ENCODE measurements at regions not wholly inside any gene's neighbourhood (a gene's known extent, or its start where the extent isn't known, plus 50 kb on each side); places are given as distances from the start of the nearest gene placed in this dataset.

- DNase-seq: no peak
Measured at GRCh38 chr1:223445402-223445801, 52.2 kb downstream of the CCDC185 start.

- no peak for DNase-seq
Measured at GRCh38 chr1:223453902-223454301, 60.7 kb downstream of the CCDC185 start.

- no peak for DNase-seq
Measured at GRCh38 chr1:223454959-223455358, 61.7 kb downstream of the CCDC185 start.

GRCh38 chr1:223455470-223455869, 62.3 kb downstream of the CCDC185 start:
- DNase-seq: no peak

- DNase-seq: no peak
Measured at GRCh38 chr1:223456747-223457146, 63.5 kb downstream of the CCDC185 start.

- DNase-seq: no peak
Measured at GRCh38 chr1:223460566-223461189, 67.5 kb downstream of the CCDC185 start.

- DNase-seq: no peak
Measured at GRCh38 chr1:223462047-223462630, 68.9 kb downstream of the CCDC185 start.

GRCh38 chr1:223462866-223463404, 69.7 kb downstream of the CCDC185 start:
- DNase-seq: no peak

- no peak for DNase-seq
Measured at GRCh38 chr1:223466151-223466550, 72.9 kb downstream of the CCDC185 start.

- no peak for DNase-seq
Measured at GRCh38 chr1:223471566-223471965, 78.4 kb downstream of the CCDC185 start.

GRCh38 chr1:223472057-223472456, 78.8 kb downstream of the CCDC185 start:
- no peak for DNase-seq

GRCh38 chr1:223473601-223474344, 80.6 kb downstream of the CCDC185 start:
- no peak for DNase-seq

- DNase-seq: no peak
Measured at GRCh38 chr1:223474804-223475203, 81.6 kb downstream of the CCDC185 start.

GRCh38 chr1:223477456-223477855, 84.2 kb downstream of the CCDC185 start:
- no peak for DNase-seq

GRCh38 chr1:223478606-223479005, 85.4 kb downstream of the CCDC185 start:
- DNase-seq: no peak

- DNase-seq: no peak
Measured at GRCh38 chr1:223479261-223479660, 86.0 kb downstream of the CCDC185 start.

- no peak for DNase-seq
Measured at GRCh38 chr1:223479718-223480425, 86.7 kb downstream of the CCDC185 start.

- DNase-seq: no peak
Measured at GRCh38 chr1:223482132-223482531, 88.9 kb downstream of the CCDC185 start.

GRCh38 chr1:223482766-223483165, 89.6 kb downstream of the CCDC185 start:
- peak; percentile 44 to 49 (median 44) for DNase-seq

GRCh38 chr1:223483511-223483910, 90.3 kb downstream of the CCDC185 start:
- no peak for DNase-seq

GRCh38 chr1:223486366-223486765, 93.2 kb downstream of the CCDC185 start:
- DNase-seq: no peak

GRCh38 chr1:223486932-223487886, 94.0 kb downstream of the CCDC185 start:
- DNase-seq: no peak

All from suppressor macrophage treated with lipopolysaccharide for 1 hour (primary cell).